Tibial nerve (tissue), 4 donors: ENCODE measurements at regions not wholly inside any gene's neighbourhood (a gene's known extent, or its start where the extent isn't known, plus 50 kb on each side); places are given as distances from the start of the nearest gene placed in this dataset.

Source experiments
- CTCF ChIP-seq, 5 experiments: fragments of 200-600 bp in 3 of 5; fragments of 450-650 bp in 2 of 5; sonication (generic) in 3 of 5; IDR thresholded peaks; one replicate each; pipeline ENCODE4 v1.5.1; 2016 to 2019; ENCODE audit warnings: antibody characterized with exemption in 5 of 5, mild to moderate bottlenecking in 3 of 5, moderate library complexity in 2 of 5
- EP300 ChIP-seq, 2 donors: sonication (generic); formaldehyde crosslinking; IDR thresholded peaks; one replicate each; pipeline ENCODE4 v1.6.1; 2017; ENCODE audit warnings: antibody characterized with exemption in 2 of 2, mild to moderate bottlenecking in 1 of 2

- TF ChIP-seq CTCF (IDR thresholded peaks at IDR 0.05) (no peak), EP300 (IDR thresholded peaks at IDR 0.05) (no peak)
Measured at GRCh38 chr18:75128051-75128605, 80.8 kb downstream of the PTGR3 start.
